HEK293 (cell line): ENCODE measurements at regions not wholly inside any gene's neighbourhood (a gene's known extent, or its start where the extent isn't known, plus 50 kb on each side); places are given as distances from the start of the nearest gene placed in this dataset.

Experiments
- CTCF ChIP-seq: fragments of 450-650 bp; formaldehyde crosslinking; IDR thresholded peaks from 2 replicates; pipeline ENCODE4 v1.5.1; 2016; ENCODE audit warnings: missing biosample characterization, missing genetic modification characterization
- HIC1 ChIP-seq: fragments of 450-650 bp; formaldehyde crosslinking; IDR thresholded peaks from 2 replicates; pipeline ENCODE4 v1.5.1; 2016; ENCODE audit warnings: missing biosample characterization, missing genetic modification characterization
- ZBTB7A ChIP-seq: fragments of 450-650 bp; formaldehyde crosslinking; IDR thresholded peaks from 2 replicates; pipeline ENCODE4 v1.5.1; 2016; ENCODE audit warnings: low read depth, missing biosample characterization, missing genetic modification characterization
- ZFP69B ChIP-seq: fragments of 450-650 bp; formaldehyde crosslinking; IDR thresholded peaks from 2 replicates; pipeline ENCODE4 v1.5.1; 2016; ENCODE audit warnings: missing biosample characterization, missing genetic modification characterization
- ZNF19 ChIP-seq: fragments of 450-650 bp; formaldehyde crosslinking; IDR thresholded peaks from 2 replicates; pipeline ENCODE4; 2016; ENCODE audit warnings: missing biosample characterization, missing genetic modification characterization, low read depth
- ZSCAN5A ChIP-seq: fragments of 450-650 bp; formaldehyde crosslinking; IDR thresholded peaks from 2 replicates; pipeline ENCODE4 v1.5.1; 2016; ENCODE audit warnings: missing biosample characterization, missing genetic modification characterization

GRCh38 chr2:196336207-196336606 is 164.8 kb upstream of the STK17B start:
- no peak for TF ChIP-seq ZFP69B (tag by site-specific recombination)
- TF ChIP-seq CTCF = no peak
- no peak for TF ChIP-seq ZBTB7A
- TF ChIP-seq HIC1 (tag by site-specific recombination) = no peak
- no peak for TF ChIP-seq ZNF19 (tag by site-specific recombination)
- no peak for TF ChIP-seq ZSCAN5A (tag by site-specific recombination)
